ENCODE measurements at regions not wholly inside any gene's neighbourhood (a gene's known extent, or its start where the extent isn't known, plus 50 kb on each side); places are given as distances from the start of the nearest gene placed in this dataset.

DNA sequence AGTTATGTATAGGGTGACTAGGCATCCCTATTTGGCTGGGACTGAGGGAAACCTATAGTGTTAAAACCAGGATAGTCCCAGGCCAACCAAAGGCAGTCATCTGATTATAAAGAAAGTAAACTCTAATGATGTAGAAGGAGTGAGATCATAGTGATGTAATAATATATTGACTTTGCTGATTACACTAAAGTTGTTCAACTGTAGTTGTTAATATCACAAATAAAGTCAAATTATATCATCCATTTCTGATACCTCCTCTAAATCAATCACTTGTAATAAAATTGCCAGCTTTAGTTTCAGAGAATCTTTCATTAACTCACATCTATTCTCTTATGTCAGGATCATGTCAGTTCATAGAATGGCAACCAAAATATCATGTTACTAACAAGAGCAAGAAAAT lies 98.6 kb downstream of the FOXB1 start:
- TF ChIP-seq, protein P1, sequence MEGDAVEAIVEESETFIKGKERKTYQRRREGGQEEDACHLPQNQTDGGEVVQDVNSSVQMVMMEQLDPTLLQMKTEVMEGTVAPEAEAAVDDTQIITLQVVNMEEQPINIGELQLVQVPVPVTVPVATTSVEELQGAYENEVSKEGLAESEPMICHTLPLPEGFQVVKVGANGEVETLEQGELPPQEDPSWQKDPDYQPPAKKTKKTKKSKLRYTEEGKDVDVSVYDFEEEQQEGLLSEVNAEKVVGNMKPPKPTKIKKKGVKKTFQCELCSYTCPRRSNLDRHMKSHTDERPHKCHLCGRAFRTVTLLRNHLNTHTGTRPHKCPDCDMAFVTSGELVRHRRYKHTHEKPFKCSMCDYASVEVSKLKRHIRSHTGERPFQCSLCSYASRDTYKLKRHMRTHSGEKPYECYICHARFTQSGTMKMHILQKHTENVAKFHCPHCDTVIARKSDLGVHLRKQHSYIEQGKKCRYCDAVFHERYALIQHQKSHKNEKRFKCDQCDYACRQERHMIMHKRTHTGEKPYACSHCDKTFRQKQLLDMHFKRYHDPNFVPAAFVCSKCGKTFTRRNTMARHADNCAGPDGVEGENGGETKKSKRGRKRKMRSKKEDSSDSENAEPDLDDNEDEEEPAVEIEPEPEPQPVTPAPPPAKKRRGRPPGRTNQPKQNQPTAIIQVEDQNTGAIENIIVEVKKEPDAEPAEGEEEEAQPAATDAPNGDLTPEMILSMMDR (IDR thresholded peaks at IDR 0.05; ENCODE audit: control extremely low read depth, extremely low read depth, low read depth, missing control alignments), result no peak
- ChIA-PET POLR2A (no interaction called here), CTCF (no interaction called here)
- DNase-seq (ENCODE audit: extremely low spot score), result no peak

DNA sequence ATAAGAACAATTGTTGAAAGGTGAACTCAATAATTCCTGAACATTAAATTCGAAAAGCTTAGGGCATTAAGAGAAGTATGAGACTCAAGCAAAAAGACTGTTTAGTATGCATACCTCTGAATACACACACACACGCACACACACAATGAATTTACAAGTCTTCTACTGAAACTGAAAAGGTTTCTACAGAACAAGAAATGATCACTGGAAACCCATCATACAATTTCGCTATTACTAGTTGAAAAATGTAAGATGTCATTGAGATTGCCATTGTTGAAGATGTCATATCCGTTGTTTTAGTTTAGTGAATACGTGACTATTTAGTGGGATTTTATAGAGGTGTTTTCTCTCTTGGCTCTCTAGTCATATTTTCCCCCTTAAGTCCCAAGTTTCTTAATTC lies 106.8 kb downstream of the FOXB1 start:
- TF ChIP-seq, protein P1 (IDR thresholded peaks at IDR 0.05; ENCODE audit: control extremely low read depth, extremely low read depth, low read depth, missing control alignments), result no peak
- ChIA-PET POLR2A (no interaction called here), CTCF (no interaction called here)
- DNase-seq (ENCODE audit: extremely low spot score), result no peak

DNA sequence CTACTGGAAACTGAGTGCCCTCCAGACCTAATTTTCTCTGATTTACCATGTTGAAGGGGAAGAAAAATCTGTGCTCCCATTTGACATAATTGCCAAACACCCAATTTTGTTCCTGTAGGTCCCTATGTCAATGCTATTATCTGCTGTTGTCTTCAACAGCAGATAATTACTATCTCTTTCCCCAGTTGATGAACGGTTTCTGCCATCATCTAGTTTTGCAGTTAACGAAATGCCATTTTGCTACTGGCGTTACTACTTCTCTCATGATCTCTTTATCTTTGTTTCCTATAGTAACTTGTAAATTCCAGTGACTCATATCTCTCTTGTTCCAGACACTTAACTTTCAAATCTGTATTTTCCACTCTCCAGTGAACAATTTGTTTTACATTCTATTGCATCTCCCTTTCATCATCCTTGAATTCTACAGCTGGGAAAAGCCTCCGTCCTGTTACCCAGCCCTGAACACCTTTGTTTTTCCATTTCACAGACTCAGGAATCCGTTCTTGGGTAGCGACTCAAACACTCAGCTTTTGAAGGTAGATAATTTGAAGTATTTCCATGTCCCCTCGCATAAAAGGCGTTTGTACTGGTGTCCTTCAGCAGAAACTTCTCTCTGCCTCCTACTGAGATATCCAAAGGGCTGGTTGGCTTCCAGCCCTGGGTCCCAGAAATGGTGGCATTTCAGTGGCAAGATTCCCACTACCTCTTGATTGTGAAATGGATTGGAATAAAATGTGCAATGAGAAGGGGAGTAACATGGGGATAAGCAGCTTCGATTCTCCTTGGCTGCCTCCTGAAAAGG lies 111.7 kb downstream of the FOXB1 start:
- ChIA-PET POLR2A (no interaction called here), CTCF (interaction anchor here (0.7 to 1.3 kb wide), 3 partner anchors 11 to 19 kb away, joined by 3 to 4 read pairs (median 3); no protein-coding TSS in a partner anchor)
- TF ChIP-seq, protein P1 (IDR thresholded peaks at IDR 0.05; ENCODE audit: control extremely low read depth, extremely low read depth, low read depth, missing control alignments), result no peak
- no peak for DNase-seq (ENCODE audit: extremely low spot score)

DNA sequence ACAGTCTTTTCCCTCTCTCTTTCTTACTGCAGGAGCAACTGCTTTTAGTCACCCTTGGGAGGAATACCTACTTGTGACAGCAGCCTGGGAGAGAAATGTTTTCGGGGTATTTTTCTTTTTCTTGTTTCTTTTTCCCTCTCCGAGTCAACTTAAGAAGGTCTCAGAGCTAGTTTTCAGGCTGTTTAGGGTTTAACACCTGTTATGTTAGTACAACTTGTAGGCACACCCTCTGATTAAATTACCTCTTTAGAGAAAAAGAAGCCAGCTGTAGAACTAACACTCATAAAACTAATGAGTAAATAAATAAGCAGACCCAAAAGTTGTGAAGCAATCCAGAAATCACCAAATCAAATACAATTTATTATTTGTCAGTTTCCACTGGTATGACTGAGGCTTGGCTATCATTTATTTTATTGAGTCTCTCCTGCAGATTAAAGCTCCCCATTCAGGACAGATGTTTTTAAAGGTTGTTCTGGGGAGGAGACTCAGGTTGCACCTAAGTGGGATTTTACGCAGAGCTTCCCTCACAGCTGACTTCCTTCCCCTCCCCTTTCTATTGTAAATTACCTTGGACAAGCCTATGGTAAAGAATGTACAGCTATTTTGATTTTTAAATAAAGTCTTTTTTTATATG lies 112.5 kb downstream of the FOXB1 start:
- no peak for DNase-seq (ENCODE audit: extremely low spot score)

DNA sequence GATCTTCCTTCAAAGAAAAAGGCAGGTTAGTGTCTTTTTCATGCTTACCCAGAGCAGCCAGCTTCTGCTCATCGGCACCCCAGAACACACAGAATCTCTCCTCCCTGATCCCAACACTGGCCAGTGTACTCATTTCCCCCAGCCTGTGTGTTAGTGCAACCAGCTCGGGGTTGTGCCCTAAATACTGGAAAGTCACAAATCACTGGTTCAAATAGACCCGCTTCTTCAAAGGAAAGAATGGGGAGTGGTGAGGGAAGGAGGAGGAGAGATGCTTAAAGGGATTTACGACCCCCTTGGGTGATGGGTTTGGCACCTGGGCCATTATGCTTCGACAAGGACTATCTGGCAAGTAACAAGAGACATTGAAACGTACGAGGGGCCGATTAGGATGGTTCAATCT lies 114.0 kb downstream of the FOXB1 start:
- CTCF ChIA-PET, result no interaction called here
- DNase-seq (ENCODE audit: extremely low spot score), result no peak
- POLR2A ChIA-PET, result no interaction called here
- TF ChIP-seq, protein P1 (IDR thresholded peaks at IDR 0.05; ENCODE audit: control extremely low read depth, extremely low read depth, low read depth, missing control alignments), result no peak

More for the DNA sequence above, 112.5 kb downstream of the FOXB1 start:
- TF ChIP-seq, protein P1 (IDR thresholded peaks at IDR 0.05; ENCODE audit: control extremely low read depth, extremely low read depth, low read depth, missing control alignments), result no peak
- POLR2A ChIA-PET, result no interaction called here
- CTCF ChIA-PET, result interaction anchor here (1.2 kb wide), 1 partner anchor 11 kb away, joined by 4 read pairs; no protein-coding TSS in a partner anchor

DNA sequence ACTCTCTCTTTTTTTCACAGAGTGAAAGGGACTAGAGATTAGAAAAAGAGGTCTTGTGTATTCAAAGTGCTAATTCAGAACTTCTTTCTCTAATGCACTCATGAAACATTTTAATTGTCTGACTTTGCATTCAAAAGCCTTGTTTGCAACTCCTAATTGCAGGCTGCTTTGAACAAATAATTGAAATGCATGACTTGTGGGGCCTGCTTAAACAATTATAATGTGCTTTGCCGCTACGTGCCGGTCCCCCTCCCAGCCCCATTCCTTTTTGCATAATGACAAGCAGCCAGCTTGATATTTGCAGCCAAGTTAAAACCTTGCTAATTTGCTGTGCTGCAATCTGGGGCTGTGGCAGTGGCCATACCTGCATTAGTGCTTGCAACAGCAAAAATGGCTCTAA lies 114.5 kb downstream of the FOXB1 start:
- POLR2A ChIA-PET, result no interaction called here
- CTCF ChIA-PET, result no interaction called here
- DNase-seq (ENCODE audit: extremely low spot score), result no peak
- TF ChIP-seq, protein P1 (IDR thresholded peaks at IDR 0.05; ENCODE audit: control extremely low read depth, extremely low read depth, low read depth, missing control alignments), result no peak
